Activated T-cell treated with anti-CD3 and anti-CD28 coated beads, Interleukin-2, amount 50 U/mL, for 72 hours (primary cell): ENCODE measurements at regions not wholly inside any gene's neighbourhood (a gene's known extent, or its start where the extent isn't known, plus 50 kb on each side); places are given as distances from the start of the nearest gene placed in this dataset.
"Not testable (repeated sequence)": the region's sequence is repeated elsewhere in the genome, so short reads cannot be mapped to it uniquely, and the experiment has no call there.

Experiments
- ATAC-seq, 2 donors: fragments of 150-1000 bp; cut with Tn5 transposase; replicated peaks in 1 of 2; 2 replicates each; pipeline ENCODE4 v1.10.0; 2021; ENCODE audit warnings: moderate library complexity in 2 of 2, mild to moderate bottlenecking in 1 of 2
- DNase-seq, 2 donors: peaks; one replicate each; pipeline ENCODE4 v3.0.0; 2021 to 2022; ENCODE audit warnings: mixed read lengths in 1 of 2
- H3K27ac Mint-ChIP-seq: one replicate; pipeline ENCODE4 v1.8.0; 2022; ENCODE audit warnings: mild to moderate bottlenecking, moderate library complexity, mixed read lengths
- H3K27me3 Mint-ChIP-seq: one replicate; pipeline ENCODE4 v1.8.0; 2022; ENCODE audit warnings: low read depth, mixed read lengths
- H3K36me3 Mint-ChIP-seq, 2 donors: one replicate each; pipeline ENCODE4 v1.8.0; 2022; ENCODE audit warnings: mixed read lengths in 2 of 2, mild to moderate bottlenecking in 1 of 2; ENCODE audit not compliant: insufficient read depth in 2 of 2
- H3K4me1 Mint-ChIP-seq: one replicate; pipeline ENCODE4 v1.8.0; 2022; ENCODE audit warnings: low read depth, mixed read lengths
- H3K4me3 Mint-ChIP-seq, 2 donors: one replicate each; pipeline ENCODE4 v1.8.0; 2022; ENCODE audit warnings: mild to moderate bottlenecking in 2 of 2, mixed read lengths in 2 of 2, moderate library complexity in 2 of 2
- H3K9me3 Mint-ChIP-seq, 2 donors: one replicate each; pipeline ENCODE4 v1.8.0; 2022; ENCODE audit warnings: mixed read lengths in 2 of 2

DNA sequence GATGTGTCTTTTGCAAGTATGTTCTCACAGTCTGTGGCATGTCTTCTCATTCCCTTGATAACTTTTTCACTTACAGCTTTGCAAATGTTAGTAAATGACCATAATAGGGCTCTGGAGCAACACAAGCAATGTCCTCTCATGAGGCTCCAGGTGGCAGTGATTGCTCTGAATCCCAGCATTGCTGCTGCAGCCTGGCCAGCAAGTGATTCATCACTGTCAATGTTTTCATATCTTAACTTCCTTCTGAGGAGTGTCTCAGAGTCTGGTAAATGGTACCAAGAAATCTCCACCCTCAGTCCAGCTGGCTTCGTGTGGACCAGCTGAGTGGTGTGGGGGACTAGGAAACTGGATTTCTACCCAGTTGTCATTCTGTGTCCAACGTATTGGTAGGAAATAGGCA, 139.6 kb downstream of the MYLK4 start:
- H3K27me3 Mint-ChIP-seq: peaks cover 33% of the 10 kb centered on the region
- no peaks in the 10 kb centered on the region for H3K4me1 Mint-ChIP-seq
- H3K9me3 Mint-ChIP-seq: peaks cover 0 to 6% of the 10 kb centered on the region in 2 donors
- DNase-seq (no peak), ATAC-seq (no peak)
- no peak overlapping the region for H3K27ac Mint-ChIP-seq
- H3K4me3 Mint-ChIP-seq: no peak overlapping the region
- peaks cover 2 to 3% of the 10 kb centered on the region in 2 donors for H3K36me3 Mint-ChIP-seq

DNA sequence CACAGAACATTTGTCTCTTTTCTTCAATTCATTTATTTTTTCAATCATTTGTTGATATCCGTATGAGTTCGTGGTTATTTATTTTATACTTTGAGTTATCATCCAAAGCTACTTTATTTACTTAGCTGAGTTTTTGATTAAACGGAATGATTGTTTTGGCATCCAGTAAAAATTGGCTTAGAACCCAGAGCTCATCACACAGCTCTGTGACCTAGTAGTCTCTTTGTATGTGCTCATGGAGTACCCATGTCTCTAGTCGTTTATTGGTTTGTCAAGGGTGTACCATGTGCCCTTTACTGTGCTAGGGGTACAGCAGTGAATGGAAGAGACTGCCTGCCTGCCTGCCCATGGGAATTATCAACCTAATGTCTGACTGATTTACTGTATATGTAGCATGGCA, 142.2 kb downstream of the MYLK4 start:
- DNase-seq (no peak), ATAC-seq (no peak)
- Mint-ChIP-seq H3K36me3 (no peaks in the 10 kb centered on the region), H3K27me3 (peaks cover 31% of the 10 kb centered on the region), H3K27ac (no peak overlapping the region), H3K4me1 (no peaks in the 10 kb centered on the region), H3K9me3 (no peaks in the 10 kb centered on the region), H3K4me3 (no peak overlapping the region)

DNA sequence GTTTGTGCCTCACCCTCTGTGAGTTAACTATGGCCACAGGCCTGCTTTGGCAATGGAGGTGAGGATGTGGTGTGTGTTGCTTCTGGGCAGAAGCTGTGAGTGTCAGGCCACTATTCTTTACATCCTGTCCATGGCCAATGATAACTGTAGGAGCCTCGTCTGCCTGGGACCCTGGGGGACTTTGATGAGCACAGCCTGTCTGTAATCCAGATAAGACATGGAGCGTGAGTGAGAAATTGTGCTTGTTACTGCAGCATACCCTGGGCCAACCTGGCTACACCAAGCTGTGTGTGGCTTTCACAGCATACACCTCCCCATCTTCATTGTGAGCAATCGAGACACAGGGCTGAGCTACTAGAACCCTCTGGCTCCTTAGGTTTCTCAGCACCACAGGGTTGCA, 150.4 kb downstream of the MYLK4 start:
- H3K9me3 Mint-ChIP-seq: no peaks in the 10 kb centered on the region
- H3K4me1 Mint-ChIP-seq: no peaks in the 10 kb centered on the region
- no peak overlapping the region for H3K27ac Mint-ChIP-seq
- no peak for DNase-seq
- ATAC-seq: no peak
- H3K27me3 Mint-ChIP-seq: peaks cover 25% of the 10 kb centered on the region
- no peak overlapping the region for H3K4me3 Mint-ChIP-seq
- no peaks in the 10 kb centered on the region for H3K36me3 Mint-ChIP-seq

DNA sequence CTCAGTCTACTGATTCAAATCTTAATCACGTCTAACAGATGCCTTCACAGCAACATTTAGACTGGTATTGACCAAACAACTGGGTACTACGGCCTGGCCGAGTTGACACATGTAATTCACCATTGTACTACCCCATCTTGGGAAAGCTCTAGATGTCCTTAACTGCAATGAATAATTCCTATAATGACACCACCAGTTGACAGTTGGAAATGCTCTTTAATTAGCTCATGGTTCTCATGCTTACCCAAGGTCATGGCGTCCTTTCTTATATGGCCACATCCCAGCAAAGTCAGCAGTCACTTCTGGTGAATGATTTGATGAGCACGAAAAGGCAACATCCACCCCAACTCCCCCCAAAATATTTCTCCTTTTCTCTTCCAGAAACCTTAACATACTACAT, 150.9 kb downstream of the MYLK4 start:
- Mint-ChIP-seq H3K27ac (no peak overlapping the region), H3K36me3 (no peaks in the 10 kb centered on the region), H3K4me3 (no peak overlapping the region), H3K27me3 (peaks cover 25% of the 10 kb centered on the region), H3K9me3 (no peaks in the 10 kb centered on the region), H3K4me1 (no peaks in the 10 kb centered on the region)
- ATAC-seq (no peak), DNase-seq (no peak)

DNA sequence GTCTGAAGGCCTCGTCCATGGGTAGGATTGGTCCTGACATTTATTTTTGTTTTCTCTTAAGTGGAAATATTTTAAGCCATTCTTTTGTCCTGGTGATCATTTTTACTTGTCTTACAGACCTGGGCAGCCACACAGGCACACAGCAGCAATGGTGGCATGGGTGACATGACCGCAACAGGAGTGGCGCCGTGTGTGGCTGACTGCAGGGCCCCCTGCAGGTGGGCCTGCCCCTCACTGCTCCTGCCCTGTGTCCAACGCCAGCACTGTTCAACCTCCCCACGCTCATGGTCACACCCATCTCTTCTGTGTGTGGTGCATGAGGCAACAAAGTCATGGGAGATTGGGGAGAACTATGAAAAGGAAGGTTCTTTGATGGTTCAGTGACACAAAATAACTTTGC, 151.9 kb downstream of the MYLK4 start:
- ATAC-seq: no peak

DNA sequence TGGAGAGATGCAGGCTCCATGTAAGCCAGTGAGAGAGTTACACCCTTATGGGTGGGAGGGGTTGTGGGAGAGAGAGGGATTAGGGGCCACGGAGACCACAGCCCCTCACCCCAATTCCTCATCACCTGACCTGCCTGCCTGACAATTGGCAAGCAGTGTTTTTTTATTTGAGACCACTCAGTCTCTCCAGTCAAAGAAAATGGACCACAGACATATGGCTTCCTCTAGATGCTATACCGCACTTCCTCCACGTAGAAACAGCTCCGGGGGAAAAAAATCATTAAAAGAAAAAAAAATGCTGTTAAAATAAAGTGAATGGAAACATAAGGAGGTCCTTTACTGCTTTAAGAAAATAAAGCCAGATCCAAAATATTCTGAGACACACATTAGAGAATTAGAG, 152.7 kb downstream of the MYLK4 start:
- Mint-ChIP-seq H3K27ac (no peak overlapping the region), H3K4me1 (no peaks in the 10 kb centered on the region), H3K27me3 (peaks cover 18% of the 10 kb centered on the region), H3K36me3 (no peaks in the 10 kb centered on the region), H3K9me3 (no peaks in the 10 kb centered on the region), H3K4me3 (no peak overlapping the region)
- ATAC-seq (no peak), DNase-seq (no peak)

More for the DNA sequence above, 151.9 kb downstream of the MYLK4 start:
- Mint-ChIP-seq H3K4me1 (no peaks in the 10 kb centered on the region), H3K27ac (no peak overlapping the region), H3K27me3 (peaks cover 18% of the 10 kb centered on the region), H3K4me3 (no peak overlapping the region), H3K9me3 (no peaks in the 10 kb centered on the region), H3K36me3 (no peaks in the 10 kb centered on the region)
- DNase-seq: no peak

DNA sequence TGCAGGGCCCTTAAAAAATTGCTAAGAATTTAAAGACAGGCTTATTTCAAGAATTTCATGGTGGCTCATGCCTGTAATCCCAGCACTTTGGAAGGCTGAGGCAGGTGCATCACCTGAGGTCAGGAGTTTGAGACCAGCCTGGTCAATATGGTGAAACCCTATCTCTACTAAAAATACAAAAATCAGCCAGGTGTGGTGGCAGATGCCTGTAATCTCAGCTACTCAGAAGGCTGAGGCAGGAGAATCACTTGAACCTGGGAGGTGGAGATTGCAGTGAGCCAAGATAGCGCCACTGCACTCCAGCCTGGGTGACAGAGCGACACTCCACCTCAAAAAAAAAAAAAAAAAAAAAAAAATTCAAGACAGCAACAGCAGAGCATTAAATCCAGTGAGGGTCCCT, 153.3 kb downstream of the MYLK4 start:
- not testable (repeated sequence) for ATAC-seq, H3K4me3 Mint-ChIP-seq, H3K4me1 Mint-ChIP-seq, H3K36me3 Mint-ChIP-seq, H3K27ac Mint-ChIP-seq, DNase-seq, H3K9me3 Mint-ChIP-seq
- H3K27me3 Mint-ChIP-seq: peaks cover 20% of the 10 kb centered on the region

DNA sequence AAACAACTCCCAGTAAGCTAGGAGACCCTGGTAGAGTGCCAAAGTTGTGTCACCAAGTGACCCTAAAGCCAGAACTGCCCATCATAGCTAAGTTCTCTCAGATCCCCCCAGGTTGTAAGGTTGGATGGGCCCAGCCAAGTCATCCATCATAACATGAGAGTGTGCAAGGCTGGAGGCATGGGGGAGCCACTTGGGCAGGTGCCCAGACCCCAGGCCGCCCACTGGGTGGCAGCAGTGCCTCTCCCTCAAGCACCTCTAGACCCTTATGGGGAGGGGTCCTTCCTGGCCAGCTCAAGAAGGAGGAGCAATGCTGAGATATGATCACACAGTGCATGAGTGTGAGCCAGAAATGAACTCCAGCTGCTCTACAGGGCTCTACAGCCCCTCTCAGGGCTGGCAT, 154.5 kb downstream of the MYLK4 start:
- DNase-seq (no peak), ATAC-seq (no peak)
- Mint-ChIP-seq H3K4me3 (no peak overlapping the region), H3K27me3 (peaks cover 20% of the 10 kb centered on the region), H3K36me3 (no peaks in the 10 kb centered on the region), H3K9me3 (no peaks in the 10 kb centered on the region), H3K27ac (no peak overlapping the region), H3K4me1 (no peaks in the 10 kb centered on the region)

DNA sequence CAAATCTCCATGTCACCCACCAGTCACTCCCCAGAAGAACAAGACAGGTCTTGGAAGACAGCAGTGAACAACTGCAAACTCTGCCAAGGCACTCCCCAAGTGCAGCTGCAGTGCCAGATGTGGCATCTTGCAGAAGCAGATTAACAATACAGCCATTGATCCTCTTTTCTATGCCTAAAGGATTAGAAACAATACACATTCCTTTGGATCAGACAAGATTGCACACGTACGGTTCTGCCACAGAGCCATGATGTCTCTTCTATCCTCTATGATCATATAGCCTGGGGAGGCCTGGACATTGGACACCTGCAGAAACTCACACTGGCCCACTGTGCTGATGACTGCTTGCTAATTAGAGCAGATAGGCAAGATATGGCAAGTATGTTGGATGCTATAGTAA, 155.9 kb downstream of the MYLK4 start:
- ATAC-seq (no peak), DNase-seq (no peak)
- Mint-ChIP-seq H3K4me3 (no peak overlapping the region), H3K9me3 (no peaks in the 10 kb centered on the region), H3K36me3 (no peaks in the 10 kb centered on the region), H3K4me1 (no peaks in the 10 kb centered on the region), H3K27ac (no peak overlapping the region), H3K27me3 (peaks cover 13% of the 10 kb centered on the region)

DNA sequence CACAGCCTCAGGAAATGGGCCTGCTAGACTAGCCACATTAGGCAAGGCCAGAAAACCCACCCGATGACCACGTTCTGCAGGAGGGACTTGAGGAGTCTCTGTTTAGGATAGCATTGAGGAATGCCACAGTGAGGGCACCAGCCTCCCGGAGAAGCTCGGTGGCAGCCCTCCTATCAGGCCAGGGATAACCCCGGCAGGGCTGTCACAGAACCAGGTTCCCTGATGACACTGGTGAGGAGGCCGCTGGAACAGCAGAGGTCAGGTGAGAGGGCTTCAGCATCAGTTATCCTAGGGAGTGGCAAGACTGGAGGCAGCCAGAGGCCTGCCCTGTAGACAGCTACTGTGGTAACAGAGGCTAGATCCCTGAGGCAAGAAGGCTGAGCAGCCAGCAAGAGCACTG, 157.6 kb downstream of the MYLK4 start:
- Mint-ChIP-seq H3K27ac (no peak overlapping the region), H3K27me3 (peaks cover 21% of the 10 kb centered on the region), H3K9me3 (no peaks in the 10 kb centered on the region), H3K4me3 (no peak overlapping the region), H3K4me1 (no peaks in the 10 kb centered on the region), H3K36me3 (no peaks in the 10 kb centered on the region)
- ATAC-seq: no peak
- no peak for DNase-seq

DNA sequence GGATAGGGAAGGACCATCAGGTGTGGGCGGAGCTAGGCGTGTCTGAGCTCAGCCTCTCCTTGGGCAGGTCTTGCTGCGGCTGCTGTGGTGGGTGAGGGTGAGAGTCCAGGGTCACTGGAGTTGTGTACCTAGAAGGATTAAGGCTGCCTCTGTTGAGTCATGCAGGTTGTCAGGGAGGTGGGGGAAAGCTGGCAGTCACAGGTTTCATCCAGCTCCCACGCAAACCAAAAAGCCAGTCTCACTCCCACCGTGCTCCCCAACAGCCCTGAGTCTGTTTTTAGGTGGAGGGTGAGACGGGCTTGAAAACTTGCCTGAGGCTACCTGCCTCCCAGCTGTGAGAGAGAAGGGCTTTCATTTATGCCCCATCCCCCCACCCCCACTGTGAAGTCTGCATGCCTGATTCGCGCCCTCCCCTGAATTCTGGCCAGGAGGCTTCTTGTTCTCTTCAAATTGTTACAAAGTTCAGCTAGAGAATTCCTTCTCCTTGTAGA, 161.5 kb downstream of the MYLK4 start:
- peaks cover 49% of the 10 kb centered on the region for H3K27me3 Mint-ChIP-seq
- H3K4me3 Mint-ChIP-seq: no peak overlapping the region
- peaks cover 2 to 3% of the 10 kb centered on the region in 2 donors for H3K9me3 Mint-ChIP-seq
- H3K36me3 Mint-ChIP-seq: peaks cover 2 to 6% of the 10 kb centered on the region in 2 donors
- no peaks in the 10 kb centered on the region for H3K4me1 Mint-ChIP-seq
- H3K27ac Mint-ChIP-seq: no peak overlapping the region
- ATAC-seq (no peak), DNase-seq (no peak)

DNA sequence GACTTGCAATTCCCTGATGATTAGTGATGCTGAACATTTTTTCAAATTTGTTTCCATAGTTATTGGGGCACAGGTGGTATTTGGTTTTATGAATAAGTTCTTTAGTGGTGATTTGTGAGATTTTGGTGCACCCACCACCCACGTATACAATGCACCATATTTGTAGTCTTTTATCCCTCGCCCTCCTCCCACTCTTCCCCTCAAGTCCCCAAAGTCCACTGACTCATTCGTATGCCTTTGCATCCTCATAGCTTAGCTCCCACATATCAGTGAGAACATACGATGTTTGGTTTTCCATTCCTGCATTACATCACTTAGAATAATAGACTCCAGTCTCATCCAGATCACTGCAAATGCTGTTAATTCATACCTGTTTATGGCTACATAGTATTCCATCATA, 167.3 kb downstream of the MYLK4 start:
- peaks cover 76% of the 10 kb centered on the region for H3K27me3 Mint-ChIP-seq
- no peak for ATAC-seq
- no peak for DNase-seq
- no peaks in the 10 kb centered on the region for H3K4me1 Mint-ChIP-seq
- no peak overlapping the region for H3K4me3 Mint-ChIP-seq
- H3K9me3 Mint-ChIP-seq: peaks cover 2 to 3% of the 10 kb centered on the region in 2 donors
- peaks cover 2 to 6% of the 10 kb centered on the region in 2 donors for H3K36me3 Mint-ChIP-seq
- no peak overlapping the region for H3K27ac Mint-ChIP-seq

DNA sequence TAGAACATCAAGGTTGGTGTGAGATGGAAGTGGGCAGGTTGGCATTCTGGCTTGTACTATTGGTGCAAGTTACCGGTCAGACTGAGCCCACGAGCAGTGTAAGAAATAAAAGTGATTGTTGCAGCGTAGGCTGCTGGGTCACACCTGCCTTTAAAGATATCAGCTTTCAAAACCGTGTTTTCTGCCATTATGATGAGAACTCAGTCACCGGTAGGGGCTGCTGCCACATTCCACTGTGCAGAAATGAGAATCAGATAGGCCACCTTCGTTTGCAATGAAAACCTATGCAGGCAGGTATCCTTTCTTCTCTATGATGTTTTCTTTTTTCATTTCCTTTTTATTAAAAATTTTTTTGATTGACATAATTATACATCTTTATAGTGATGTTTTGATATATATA, 168.5 kb downstream of the MYLK4 start:
- Mint-ChIP-seq H3K27ac (no peak overlapping the region), H3K4me1 (no peaks in the 10 kb centered on the region), H3K4me3 (no peak overlapping the region), H3K27me3 (peaks cover 64% of the 10 kb centered on the region), H3K9me3 (peaks cover under 1 to 3% of the 10 kb centered on the region in 2 donors), H3K36me3 (peaks cover 2 to 6% of the 10 kb centered on the region in 2 donors)
- no peak for ATAC-seq
- no peak for DNase-seq

DNA sequence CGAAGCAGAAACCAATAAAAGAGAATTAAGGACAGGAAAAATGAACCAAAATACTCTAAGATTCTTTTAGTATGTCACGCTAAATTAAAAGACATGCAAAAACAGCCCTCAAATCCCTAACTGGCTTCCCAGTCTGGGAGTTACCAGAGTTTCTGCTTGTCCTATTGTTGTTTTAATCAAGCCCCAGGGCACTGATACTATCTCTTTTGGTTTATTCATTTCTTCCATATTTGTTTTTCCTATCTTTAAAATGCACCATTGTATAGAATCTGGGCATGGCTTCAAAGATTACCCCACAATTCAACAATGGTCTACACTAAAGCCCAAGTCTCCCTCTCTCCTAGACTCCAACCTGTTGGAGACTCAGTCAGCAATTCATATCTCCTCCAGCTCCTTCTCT, 169.1 kb downstream of the MYLK4 start:
- Mint-ChIP-seq H3K4me3 (no peak overlapping the region), H3K4me1 (no peaks in the 10 kb centered on the region), H3K36me3 (peaks cover 2 to 6% of the 10 kb centered on the region in 2 donors), H3K27me3 (peaks cover 58% of the 10 kb centered on the region), H3K27ac (no peak overlapping the region), H3K9me3 (peaks cover 0 to 3% of the 10 kb centered on the region in 2 donors)
- DNase-seq (no peak), ATAC-seq (no peak)
